HEK293 (cell line): ENCODE measurements at regions not wholly inside any gene's neighbourhood (a gene's known extent, or its start where the extent isn't known, plus 50 kb on each side); places are given as distances from the start of the nearest gene placed in this dataset.

Experiments used
- CTCF ChIA-PET: fragments of 350-600 bp; formaldehyde crosslinking; extraction: SDS; loops from one replicate; lab custom pipeline; 2021; ENCODE audit warnings: antibody characterized with exemption; lab: Yijun Ruan, JAX
- POLR2A ChIA-PET: fragments of 300-600 bp; formaldehyde crosslinking; extraction: SDS; loops from one replicate; lab custom pipeline; 2020; ENCODE audit warnings: antibody characterized with exemption, inconsistent platforms; lab: Yijun Ruan, JAX
- H3K27ac ChIP-seq: fragments of 200-500 bp; sonication (Bioruptor generic); 2 replicates; pipeline ENCODE4 v1.5.1; 2014; ENCODE audit warnings: low read depth, low read length, control low read depth, inconsistent platforms; ENCODE audit errors: extremely low read depth
- H3K36me3 ChIP-seq, 2 experiments: fragments of 200-500 bp in 1 of 2; sonication (Bioruptor generic) in 1 of 2; 1 replicate in 1 of 2; 2 replicates in 1 of 2; pipeline ENCODE4 v1.5.1; 2014 to 2017; ENCODE audit warnings: inconsistent platforms in 2 of 2, low read length in 2 of 2; ENCODE audit not compliant: control insufficient read depth in 2 of 2, insufficient read depth in 1 of 2
- H3K4me1 ChIP-seq: fragments of 200-500 bp; sonication (Bioruptor generic); 2 replicates; pipeline ENCODE4 v1.5.1; 2014; ENCODE audit warnings: mild to moderate bottlenecking, low read length, inconsistent platforms; ENCODE audit not compliant: control insufficient read depth, insufficient read depth
- H3K4me3 ChIP-seq: 2 replicates; pipeline ENCODE4 v1.5.1; 2011; ENCODE audit warnings: low read depth, mild to moderate bottlenecking, control low read depth, low read length, moderate library complexity
- H3K9me3 ChIP-seq: fragments of 200-500 bp; sonication (Bioruptor generic); 2 replicates; pipeline ENCODE4 v1.5.1; 2014; ENCODE audit warnings: low read depth, low read length, inconsistent platforms; ENCODE audit not compliant: control insufficient read depth, insufficient read depth
- EGR2 ChIP-seq: fragments of 450-650 bp; formaldehyde crosslinking; IDR thresholded peaks from 2 replicates; pipeline ENCODE4 v1.5.1; 2016; ENCODE audit warnings: low read depth, missing biosample characterization, missing genetic modification characterization
- RBAK ChIP-seq: fragments of 450-650 bp; formaldehyde crosslinking; IDR thresholded peaks from 2 replicates; pipeline ENCODE4 v1.5.1; 2016; ENCODE audit warnings: missing biosample characterization, missing genetic modification characterization
- TCF7L2 ChIP-seq: IDR thresholded peaks from 2 replicates; pipeline ENCODE4 v1.6.1; 2011; ENCODE audit warnings: low read depth, mild to moderate bottlenecking, inconsistent platforms, low read length, moderate library complexity, borderline replicate concordance
- ZNF146 ChIP-seq: fragments of 450-650 bp; formaldehyde crosslinking; IDR thresholded peaks from 2 replicates; pipeline ENCODE4 v1.5.1; 2016; ENCODE audit warnings: missing biosample characterization, missing genetic modification characterization
- ZNF202 ChIP-seq: fragments of 450-650 bp; formaldehyde crosslinking; IDR thresholded peaks from 2 replicates; pipeline ENCODE4 v1.5.1; 2016; ENCODE audit warnings: missing biosample characterization, missing genetic modification characterization, borderline replicate concordance
- ZNF664 ChIP-seq: fragments of 450-650 bp; formaldehyde crosslinking; IDR thresholded peaks from 2 replicates; pipeline ENCODE4 v1.5.1; 2016; ENCODE audit warnings: missing biosample characterization, missing genetic modification characterization
- ZNF843 ChIP-seq: fragments of 450-650 bp; formaldehyde crosslinking; IDR thresholded peaks from 2 replicates; pipeline ENCODE4 v1.5.1; 2016; ENCODE audit warnings: missing biosample characterization, missing genetic modification characterization
- TF ChIP-seq, protein P1 (sequence below): fragments of 450-650 bp; formaldehyde crosslinking; IDR thresholded peaks from 2 replicates; pipeline ENCODE4 v1.5.1; 2016; ENCODE audit warnings: missing biosample characterization, missing genetic modification characterization, borderline replicate concordance
- TF ChIP-seq, protein P2 (sequence below): fragments of 450-650 bp; formaldehyde crosslinking; IDR thresholded peaks from 2 replicates; pipeline ENCODE4 v1.5.1; 2016; ENCODE audit warnings: missing biosample characterization, missing genetic modification characterization
- TF ChIP-seq, protein P3 (sequence below): fragments of 450-650 bp; formaldehyde crosslinking; IDR thresholded peaks from 2 replicates; pipeline ENCODE4 v1.5.1; 2016; ENCODE audit warnings: missing biosample characterization, missing genetic modification characterization
- TF ChIP-seq, protein P4 (sequence below): fragments of 450-650 bp; formaldehyde crosslinking; IDR thresholded peaks from 2 replicates; pipeline ENCODE4 v1.5.1; 2016; ENCODE audit warnings: missing biosample characterization, missing genetic modification characterization, borderline replicate concordance

DNA sequence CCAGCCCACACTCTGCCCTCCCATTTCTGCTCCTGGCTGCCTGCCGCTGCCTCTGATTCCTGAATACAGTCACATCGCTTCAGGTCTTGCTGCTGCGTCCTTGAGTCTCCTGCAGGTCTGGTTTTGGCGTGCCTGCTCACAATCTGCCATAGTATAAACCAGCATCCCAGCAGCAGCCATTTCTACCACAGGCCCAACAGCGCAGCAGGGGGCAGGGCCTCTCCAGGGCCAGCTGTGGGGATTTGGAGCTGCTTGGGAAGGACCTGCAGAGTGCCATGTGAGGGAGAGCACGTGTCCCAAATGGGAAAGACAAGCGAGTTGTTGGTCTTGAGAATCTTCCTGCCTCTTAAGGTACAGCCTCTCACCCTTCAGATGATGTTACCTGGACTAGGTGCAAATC lies 398.3 kb upstream of the PPP2R3A start (continued):
- TF ChIP-seq, protein P1, sequence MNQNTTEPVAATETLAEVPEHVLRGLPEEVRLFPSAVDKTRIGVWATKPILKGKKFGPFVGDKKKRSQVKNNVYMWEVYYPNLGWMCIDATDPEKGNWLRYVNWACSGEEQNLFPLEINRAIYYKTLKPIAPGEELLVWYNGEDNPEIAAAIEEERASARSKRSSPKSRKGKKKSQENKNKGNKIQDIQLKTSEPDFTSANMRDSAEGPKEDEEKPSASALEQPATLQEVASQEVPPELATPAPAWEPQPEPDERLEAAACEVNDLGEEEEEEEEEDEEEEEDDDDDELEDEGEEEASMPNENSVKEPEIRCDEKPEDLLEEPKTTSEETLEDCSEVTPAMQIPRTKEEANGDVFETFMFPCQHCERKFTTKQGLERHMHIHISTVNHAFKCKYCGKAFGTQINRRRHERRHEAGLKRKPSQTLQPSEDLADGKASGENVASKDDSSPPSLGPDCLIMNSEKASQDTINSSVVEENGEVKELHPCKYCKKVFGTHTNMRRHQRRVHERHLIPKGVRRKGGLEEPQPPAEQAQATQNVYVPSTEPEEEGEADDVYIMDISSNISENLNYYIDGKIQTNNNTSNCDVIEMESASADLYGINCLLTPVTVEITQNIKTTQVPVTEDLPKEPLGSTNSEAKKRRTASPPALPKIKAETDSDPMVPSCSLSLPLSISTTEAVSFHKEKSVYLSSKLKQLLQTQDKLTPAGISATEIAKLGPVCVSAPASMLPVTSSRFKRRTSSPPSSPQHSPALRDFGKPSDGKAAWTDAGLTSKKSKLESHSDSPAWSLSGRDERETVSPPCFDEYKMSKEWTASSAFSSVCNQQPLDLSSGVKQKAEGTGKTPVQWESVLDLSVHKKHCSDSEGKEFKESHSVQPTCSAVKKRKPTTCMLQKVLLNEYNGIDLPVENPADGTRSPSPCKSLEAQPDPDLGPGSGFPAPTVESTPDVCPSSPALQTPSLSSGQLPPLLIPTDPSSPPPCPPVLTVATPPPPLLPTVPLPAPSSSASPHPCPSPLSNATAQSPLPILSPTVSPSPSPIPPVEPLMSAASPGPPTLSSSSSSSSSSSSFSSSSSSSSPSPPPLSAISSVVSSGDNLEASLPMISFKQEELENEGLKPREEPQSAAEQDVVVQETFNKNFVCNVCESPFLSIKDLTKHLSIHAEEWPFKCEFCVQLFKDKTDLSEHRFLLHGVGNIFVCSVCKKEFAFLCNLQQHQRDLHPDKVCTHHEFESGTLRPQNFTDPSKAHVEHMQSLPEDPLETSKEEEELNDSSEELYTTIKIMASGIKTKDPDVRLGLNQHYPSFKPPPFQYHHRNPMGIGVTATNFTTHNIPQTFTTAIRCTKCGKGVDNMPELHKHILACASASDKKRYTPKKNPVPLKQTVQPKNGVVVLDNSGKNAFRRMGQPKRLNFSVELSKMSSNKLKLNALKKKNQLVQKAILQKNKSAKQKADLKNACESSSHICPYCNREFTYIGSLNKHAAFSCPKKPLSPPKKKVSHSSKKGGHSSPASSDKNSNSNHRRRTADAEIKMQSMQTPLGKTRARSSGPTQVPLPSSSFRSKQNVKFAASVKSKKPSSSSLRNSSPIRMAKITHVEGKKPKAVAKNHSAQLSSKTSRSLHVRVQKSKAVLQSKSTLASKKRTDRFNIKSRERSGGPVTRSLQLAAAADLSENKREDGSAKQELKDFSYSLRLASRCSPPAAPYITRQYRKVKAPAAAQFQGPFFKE = no peak
- TF ChIP-seq ZNF843 (tag by site-specific recombination) (no peak), ZNF664 (tag by site-specific recombination) (no peak), EGR2 (tag by site-specific recombination) (no peak), ZNF202 (tag by site-specific recombination) (no peak)
- TF ChIP-seq, protein P2, sequence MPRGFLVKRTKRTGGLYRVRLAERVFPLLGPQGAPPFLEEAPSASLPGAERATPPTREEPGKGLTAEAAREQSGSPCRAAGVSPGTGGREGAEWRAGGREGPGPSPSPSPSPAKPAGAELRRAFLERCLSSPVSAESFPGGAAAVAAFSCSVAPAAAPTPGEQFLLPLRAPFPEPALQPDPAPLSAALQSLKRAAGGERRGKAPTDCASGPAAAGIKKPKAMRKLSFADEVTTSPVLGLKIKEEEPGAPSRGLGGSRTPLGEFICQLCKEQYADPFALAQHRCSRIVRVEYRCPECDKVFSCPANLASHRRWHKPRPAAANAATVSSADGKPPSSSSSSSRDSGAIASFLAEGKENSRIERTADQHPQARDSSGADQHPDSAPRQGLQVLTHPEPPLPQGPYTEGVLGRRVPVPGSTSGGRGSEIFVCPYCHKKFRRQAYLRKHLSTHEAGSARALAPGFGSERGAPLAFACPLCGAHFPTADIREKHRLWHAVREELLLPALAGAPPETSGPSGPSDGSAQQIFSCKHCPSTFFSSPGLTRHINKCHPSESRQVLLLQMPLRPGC = no peak

DNA sequence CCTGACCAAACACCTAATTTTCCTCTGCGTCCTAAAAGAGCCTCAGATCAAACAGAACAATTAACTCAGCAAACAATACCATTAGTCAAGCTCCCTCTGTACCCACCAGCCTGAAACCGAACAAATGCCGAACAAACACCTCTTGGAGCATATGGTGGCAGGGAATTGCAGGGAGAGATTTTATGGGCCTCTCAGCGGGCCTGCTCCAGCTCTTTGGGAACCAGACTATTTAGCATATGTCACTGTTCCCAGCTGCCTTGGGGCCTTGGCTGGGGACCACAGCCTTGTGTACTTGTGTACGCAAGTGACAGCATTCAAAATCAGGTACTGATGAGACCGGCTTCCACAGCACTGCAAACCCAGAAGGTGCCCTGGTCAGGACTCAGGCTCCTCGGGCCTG lies 388.8 kb upstream of the PPP2R3A start:
- no peaks in the 10 kb centered on the region for H3K36me3 ChIP-seq
- ChIA-PET CTCF (no interaction called here), POLR2A (no interaction called here)
- H3K4me3 ChIP-seq = no peak overlapping the region
- H3K27ac ChIP-seq = no peak overlapping the region
- no peaks in the 10 kb centered on the region for H3K4me1 ChIP-seq
- TF ChIP-seq TCF7L2 = no peak
- TF ChIP-seq, protein P2 = no peak
- no peak for TF ChIP-seq RBAK (tag by site-specific recombination)
- TF ChIP-seq, protein P3, sequence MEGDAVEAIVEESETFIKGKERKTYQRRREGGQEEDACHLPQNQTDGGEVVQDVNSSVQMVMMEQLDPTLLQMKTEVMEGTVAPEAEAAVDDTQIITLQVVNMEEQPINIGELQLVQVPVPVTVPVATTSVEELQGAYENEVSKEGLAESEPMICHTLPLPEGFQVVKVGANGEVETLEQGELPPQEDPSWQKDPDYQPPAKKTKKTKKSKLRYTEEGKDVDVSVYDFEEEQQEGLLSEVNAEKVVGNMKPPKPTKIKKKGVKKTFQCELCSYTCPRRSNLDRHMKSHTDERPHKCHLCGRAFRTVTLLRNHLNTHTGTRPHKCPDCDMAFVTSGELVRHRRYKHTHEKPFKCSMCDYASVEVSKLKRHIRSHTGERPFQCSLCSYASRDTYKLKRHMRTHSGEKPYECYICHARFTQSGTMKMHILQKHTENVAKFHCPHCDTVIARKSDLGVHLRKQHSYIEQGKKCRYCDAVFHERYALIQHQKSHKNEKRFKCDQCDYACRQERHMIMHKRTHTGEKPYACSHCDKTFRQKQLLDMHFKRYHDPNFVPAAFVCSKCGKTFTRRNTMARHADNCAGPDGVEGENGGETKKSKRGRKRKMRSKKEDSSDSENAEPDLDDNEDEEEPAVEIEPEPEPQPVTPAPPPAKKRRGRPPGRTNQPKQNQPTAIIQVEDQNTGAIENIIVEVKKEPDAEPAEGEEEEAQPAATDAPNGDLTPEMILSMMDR (tag by site-specific recombination) = no peak
- no peak for TF ChIP-seq ZNF146
- TF ChIP-seq, protein P4, sequence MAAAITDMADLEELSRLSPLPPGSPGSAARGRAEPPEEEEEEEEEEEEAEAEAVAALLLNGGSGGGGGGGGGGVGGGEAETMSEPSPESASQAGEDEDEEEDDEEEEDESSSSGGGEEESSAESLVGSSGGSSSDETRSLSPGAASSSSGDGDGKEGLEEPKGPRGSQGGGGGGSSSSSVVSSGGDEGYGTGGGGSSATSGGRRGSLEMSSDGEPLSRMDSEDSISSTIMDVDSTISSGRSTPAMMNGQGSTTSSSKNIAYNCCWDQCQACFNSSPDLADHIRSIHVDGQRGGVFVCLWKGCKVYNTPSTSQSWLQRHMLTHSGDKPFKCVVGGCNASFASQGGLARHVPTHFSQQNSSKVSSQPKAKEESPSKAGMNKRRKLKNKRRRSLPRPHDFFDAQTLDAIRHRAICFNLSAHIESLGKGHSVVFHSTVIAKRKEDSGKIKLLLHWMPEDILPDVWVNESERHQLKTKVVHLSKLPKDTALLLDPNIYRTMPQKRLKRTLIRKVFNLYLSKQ (tag by site-specific recombination) = no peak
- no peaks in the 10 kb centered on the region for H3K9me3 ChIP-seq
